DND-41 (cell line): ENCODE measurements at regions not wholly inside any gene's neighbourhood (a gene's known extent, or its start where the extent isn't known, plus 50 kb on each side); places are given as distances from the start of the nearest gene placed in this dataset.

Experiments used
- ATAC-seq: fragments of 200-7000 bp; cut with Tn5 transposase; 3 replicates; pipeline ENCODE4 v1.9.1; 2021; ENCODE audit warnings: low read depth; ENCODE audit not compliant: insufficient read depth
- DNase-seq: peaks from one replicate; pipeline ENCODE4 v3.0.0-alpha.2; 2020
- H2AFZ ChIP-seq: 2 replicates; pipeline ENCODE4 v1.6.0; 2012; ENCODE audit warnings: low read depth, low read length
- H3K27ac ChIP-seq: 2 replicates; pipeline ENCODE4 v1.5.1; 2012; ENCODE audit warnings: low read length, inconsistent platforms
- H3K27me3 ChIP-seq: fragments of 200-600 bp; sonication (generic); 2 replicates; pipeline ENCODE4 v1.6.0; 2012; ENCODE audit warnings: low read length, mild to moderate bottlenecking, inconsistent platforms; ENCODE audit not compliant: insufficient read depth, poor library complexity
- H3K36me3 ChIP-seq: 2 replicates; pipeline ENCODE4 v1.5.1; 2012; ENCODE audit warnings: low read length, inconsistent platforms; ENCODE audit not compliant: insufficient read depth
- H3K4me1 ChIP-seq: 2 replicates; pipeline ENCODE4 v1.5.1; 2012; ENCODE audit warnings: mild to moderate bottlenecking, low read length; ENCODE audit not compliant: insufficient read depth
- H3K4me2 ChIP-seq: 2 replicates; pipeline ENCODE4 v1.6.0; 2012; ENCODE audit warnings: mild to moderate bottlenecking, moderate library complexity, low read length, inconsistent platforms; ENCODE audit not compliant: insufficient read depth
- H3K4me3 ChIP-seq, 2 experiments: fragments of 200-600 bp in 1 of 2; shearing (Covaris generic) in 1 of 2; 2 replicates each; pipeline ENCODE4 v1.5.1; 2012 to 2016; ENCODE audit warnings: inconsistent platforms in 2 of 2, low read length in 2 of 2, mild to moderate bottlenecking in 2 of 2, low read depth in 1 of 2, moderate library complexity in 1 of 2
- H3K79me2 ChIP-seq: 2 replicates; pipeline ENCODE4 v1.6.0; 2012; ENCODE audit warnings: low read length, inconsistent platforms; ENCODE audit not compliant: insufficient read depth
- H3K9ac ChIP-seq: 2 replicates; pipeline ENCODE4 v1.6.0; 2012; ENCODE audit warnings: low read depth, mild to moderate bottlenecking, inconsistent platforms, low read length, moderate library complexity
- H3K9me3 ChIP-seq: 2 replicates; pipeline ENCODE4 v1.5.1; 2012; ENCODE audit warnings: low read length, moderate library complexity, mild to moderate bottlenecking, inconsistent platforms; ENCODE audit not compliant: insufficient read depth, severe bottlenecking
- H4K20me1 ChIP-seq: 2 replicates; pipeline ENCODE4 v1.6.0; 2012; ENCODE audit warnings: low read length; ENCODE audit not compliant: insufficient read depth
- CTCF ChIP-seq: IDR thresholded peaks from 2 replicates; pipeline ENCODE4 v1.5.1; 2012; ENCODE audit warnings: borderline replicate concordance, low read length, moderate library complexity, mild to moderate bottlenecking; ENCODE audit not compliant: poor library complexity, severe bottlenecking; ENCODE audit errors: extremely low read depth
- EZH2 ChIP-seq: IDR thresholded peaks from 3 replicates; pipeline ENCODE4 v1.6.1; 2012; ENCODE audit warnings: borderline replicate concordance, low read depth, mild to moderate bottlenecking, moderate library complexity, low read length, inconsistent platforms; ENCODE audit not compliant: severe bottlenecking

GRCh38 chr13:79108914-79109643 is 297.0 kb downstream of the RBM26 start:
- H3K4me1 ChIP-seq = no peaks in the 10 kb centered on the region
- no peak overlapping the region for H3K4me3 ChIP-seq
- no peak overlapping the region for H2AFZ ChIP-seq
- no peaks in the 10 kb centered on the region for H3K36me3 ChIP-seq
- no peak overlapping the region for H3K27ac ChIP-seq
- no peaks in the 10 kb centered on the region for H3K9me3 ChIP-seq
- H4K20me1 ChIP-seq = no peaks in the 10 kb centered on the region
- H3K79me2 ChIP-seq = no peaks in the 10 kb centered on the region
- no peaks in the 10 kb centered on the region for H3K27me3 ChIP-seq
- DNase-seq (no peak), ATAC-seq (no peak)
- H3K4me2 ChIP-seq = no peak overlapping the region
- TF ChIP-seq EZH2 = no peak
- no peak for TF ChIP-seq CTCF
- no peak overlapping the region for H3K9ac ChIP-seq

- H4K20me1 ChIP-seq = no peaks in the 10 kb centered on the region
- no peak overlapping the region for H3K27ac ChIP-seq
- no peak overlapping the region for H2AFZ ChIP-seq
- no peaks in the 10 kb centered on the region for H3K9me3 ChIP-seq
- no peak for TF ChIP-seq CTCF
- TF ChIP-seq EZH2 = no peak
- ATAC-seq (no peak), DNase-seq (no peak)
- H3K4me2 ChIP-seq = no peak overlapping the region
- no peaks in the 10 kb centered on the region for H3K27me3 ChIP-seq
- H3K79me2 ChIP-seq = no peaks in the 10 kb centered on the region
- H3K4me1 ChIP-seq = no peaks in the 10 kb centered on the region
- H3K4me3 ChIP-seq = no peak overlapping the region
- H3K9ac ChIP-seq = no peak overlapping the region
- no peaks in the 10 kb centered on the region for H3K36me3 ChIP-seq
Observed at GRCh38 chr13:79098596-79098995, 307.5 kb downstream of the RBM26 start.

GRCh38 chr13:79097201-79097600 is 308.9 kb downstream of the RBM26 start:
- H3K9me3 ChIP-seq = no peaks in the 10 kb centered on the region
- H3K4me2 ChIP-seq = no peak overlapping the region
- no peak for ATAC-seq
- H3K36me3 ChIP-seq = no peaks in the 10 kb centered on the region
- no peak overlapping the region; the same call in 1 of the 2 replicates for H2AFZ ChIP-seq
- H3K4me3 ChIP-seq = no peak overlapping the region
- no peak overlapping the region for H3K9ac ChIP-seq
- H4K20me1 ChIP-seq = no peaks in the 10 kb centered on the region
- H3K27ac ChIP-seq = no peak overlapping the region
- no peaks in the 10 kb centered on the region for H3K79me2 ChIP-seq
- no peaks in the 10 kb centered on the region for H3K4me1 ChIP-seq
- no peaks in the 10 kb centered on the region for H3K27me3 ChIP-seq
- DNase-seq = no peak
- TF ChIP-seq EZH2 (no peak), CTCF (no peak)

- Histone ChIP-seq H3K27ac (no peak overlapping the region), H3K27me3 (no peaks in the 10 kb centered on the region), H2AFZ (no peak overlapping the region), H3K4me2 (no peak overlapping the region), H3K79me2 (no peaks in the 10 kb centered on the region), H3K9ac (no peak overlapping the region), H3K36me3 (no peaks in the 10 kb centered on the region), H3K9me3 (no peaks in the 10 kb centered on the region), H3K4me3 (no peak overlapping the region), H3K4me1 (no peaks in the 10 kb centered on the region), H4K20me1 (no peaks in the 10 kb centered on the region)
- no peak for TF ChIP-seq EZH2
- TF ChIP-seq CTCF = no peak
- no peak for DNase-seq
- ATAC-seq = no peak
Observed at GRCh38 chr13:79096099-79096498, 310.0 kb downstream of the RBM26 start.
